Parathyroid adenoma (tissue), 2 donors: ENCODE measurements at regions not wholly inside any gene's neighbourhood (a gene's known extent, or its start where the extent isn't known, plus 50 kb on each side); places are given as distances from the start of the nearest gene placed in this dataset.
"Not testable (repeated sequence)": the region's sequence is repeated elsewhere in the genome, so short reads cannot be mapped to it uniquely, and the experiment has no call there.

Source experiments
- H2AFZ ChIP-seq: fragments of 300-600 bp; sonication (generic); one replicate; pipeline ENCODE4 v1.7.0; 2017; ENCODE audit warnings: antibody characterized with exemption, mild to moderate bottlenecking
- H3K27ac ChIP-seq: fragments of 300-600 bp; sonication (generic); one replicate; pipeline ENCODE4 v1.7.0; 2017
- H3K27me3 ChIP-seq: fragments of 300-600 bp; sonication (generic); one replicate; pipeline ENCODE4 v1.7.0; 2017; ENCODE audit warnings: low read length; ENCODE audit not compliant: control insufficient read depth, insufficient read depth
- H3K36me3 ChIP-seq: fragments of 300-600 bp; sonication (generic); one replicate; pipeline ENCODE4 v1.7.0; 2017; ENCODE audit warnings: low read length; ENCODE audit not compliant: control insufficient read depth, insufficient read depth
- H3K4me1 ChIP-seq: fragments of 300-600 bp; sonication (generic); one replicate; pipeline ENCODE4 v1.7.0; 2017; ENCODE audit warnings: control low read depth
- H3K4me2 ChIP-seq: fragments of 300-600 bp; sonication (generic); one replicate; pipeline ENCODE4 v1.7.0; 2017; ENCODE audit warnings: low read length
- H3K4me3 ChIP-seq: fragments of 300-600 bp; sonication (generic); one replicate; pipeline ENCODE4 v1.7.0; 2017; ENCODE audit warnings: low read depth, low read length
- H3K79me2 ChIP-seq: fragments of 300-600 bp; sonication (generic); one replicate; pipeline ENCODE4 v1.7.0; 2017; ENCODE audit warnings: control low read depth
- H3K9ac ChIP-seq: fragments of 300-600 bp; sonication (generic); one replicate; pipeline ENCODE4 v1.7.0; 2017; ENCODE audit warnings: mild to moderate bottlenecking
- H3K9me3 ChIP-seq: fragments of 300-600 bp; sonication (generic); one replicate; pipeline ENCODE4 v1.7.0; 2017; ENCODE audit warnings: low read length; ENCODE audit not compliant: control insufficient read depth
- TF ChIP-seq, protein P1 (sequence below): fragments of 300-600 bp; sonication (generic); IDR thresholded peaks from one replicate; pipeline ENCODE4 v1.7.0; 2017; ENCODE audit warnings: antibody characterized with exemption, mild to moderate bottlenecking
- donor health status: primary hyperparathyroidism.

DNA sequence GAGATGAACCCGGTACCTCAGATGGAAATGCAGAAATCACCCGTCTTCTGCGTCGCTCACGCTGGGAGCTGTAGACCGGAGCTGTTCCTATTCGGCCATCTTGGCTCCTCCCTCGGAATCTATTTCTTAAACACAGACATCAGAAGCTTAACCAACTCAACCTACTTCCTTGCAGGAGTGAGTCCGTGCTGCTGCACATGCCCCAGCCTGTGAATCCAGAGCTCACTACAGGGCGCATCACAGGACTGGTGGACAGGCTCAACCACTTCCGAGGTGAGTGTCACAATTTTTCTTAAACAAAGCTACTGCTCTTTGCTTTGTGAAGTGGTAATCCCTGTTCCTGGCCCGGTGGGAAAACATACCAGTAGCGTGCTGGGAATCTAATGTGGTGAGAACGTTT, 353.4 kb downstream of the SRGAP2C start:
- not testable (repeated sequence) for H2AFZ ChIP-seq, H3K9ac ChIP-seq, H3K27me3 ChIP-seq, H3K4me3 ChIP-seq, H3K27ac ChIP-seq, H3K4me1 ChIP-seq, H3K4me2 ChIP-seq, H3K79me2 ChIP-seq, H3K9me3 ChIP-seq, H3K36me3 ChIP-seq

DNA sequence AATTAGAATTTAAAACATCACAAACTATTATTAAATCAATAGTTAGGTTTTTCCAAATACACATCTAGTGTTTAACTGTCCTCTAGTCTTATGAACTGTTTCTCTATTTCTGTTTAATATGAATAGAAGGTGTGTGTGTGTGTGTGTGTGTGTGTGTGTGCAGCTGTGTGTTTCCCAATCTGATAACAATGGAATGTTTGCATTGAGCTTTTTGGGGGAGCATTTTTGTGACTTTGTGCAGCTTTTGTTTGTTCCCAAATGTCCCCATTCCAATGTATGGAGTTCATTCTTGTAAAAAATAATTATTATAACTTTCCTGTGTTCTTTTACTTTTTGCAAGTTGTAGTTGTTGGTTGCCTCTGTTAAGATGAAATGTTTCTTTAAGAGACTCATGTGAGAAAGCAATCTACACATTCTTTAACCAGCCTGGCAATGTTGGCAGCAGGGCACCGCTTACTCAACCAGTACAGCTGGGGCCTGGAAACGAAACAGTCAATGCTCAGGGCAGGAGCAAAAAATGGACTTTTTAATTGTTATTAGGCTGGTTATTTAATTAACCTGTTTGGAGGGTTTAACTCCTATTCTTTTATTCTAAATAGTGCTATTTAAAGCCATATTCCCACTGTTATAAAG, 354.3 kb downstream of the SRGAP2C start:
- H3K36me3 ChIP-seq = no peaks in the 10 kb centered on the region
- H3K4me3 ChIP-seq = no peak overlapping the region
- H3K9ac ChIP-seq = no peak overlapping the region
- H3K9me3 ChIP-seq = no peaks in the 10 kb centered on the region
- H2AFZ ChIP-seq = no peak overlapping the region
- no peaks in the 10 kb centered on the region for H3K27me3 ChIP-seq
- H3K4me2 ChIP-seq = no peak overlapping the region
- H3K79me2 ChIP-seq = no peaks in the 10 kb centered on the region
- TF ChIP-seq, protein P1, sequence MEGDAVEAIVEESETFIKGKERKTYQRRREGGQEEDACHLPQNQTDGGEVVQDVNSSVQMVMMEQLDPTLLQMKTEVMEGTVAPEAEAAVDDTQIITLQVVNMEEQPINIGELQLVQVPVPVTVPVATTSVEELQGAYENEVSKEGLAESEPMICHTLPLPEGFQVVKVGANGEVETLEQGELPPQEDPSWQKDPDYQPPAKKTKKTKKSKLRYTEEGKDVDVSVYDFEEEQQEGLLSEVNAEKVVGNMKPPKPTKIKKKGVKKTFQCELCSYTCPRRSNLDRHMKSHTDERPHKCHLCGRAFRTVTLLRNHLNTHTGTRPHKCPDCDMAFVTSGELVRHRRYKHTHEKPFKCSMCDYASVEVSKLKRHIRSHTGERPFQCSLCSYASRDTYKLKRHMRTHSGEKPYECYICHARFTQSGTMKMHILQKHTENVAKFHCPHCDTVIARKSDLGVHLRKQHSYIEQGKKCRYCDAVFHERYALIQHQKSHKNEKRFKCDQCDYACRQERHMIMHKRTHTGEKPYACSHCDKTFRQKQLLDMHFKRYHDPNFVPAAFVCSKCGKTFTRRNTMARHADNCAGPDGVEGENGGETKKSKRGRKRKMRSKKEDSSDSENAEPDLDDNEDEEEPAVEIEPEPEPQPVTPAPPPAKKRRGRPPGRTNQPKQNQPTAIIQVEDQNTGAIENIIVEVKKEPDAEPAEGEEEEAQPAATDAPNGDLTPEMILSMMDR = no peak
- H3K27ac ChIP-seq = no peak overlapping the region
- H3K4me1 ChIP-seq = no peaks in the 10 kb centered on the region

DNA sequence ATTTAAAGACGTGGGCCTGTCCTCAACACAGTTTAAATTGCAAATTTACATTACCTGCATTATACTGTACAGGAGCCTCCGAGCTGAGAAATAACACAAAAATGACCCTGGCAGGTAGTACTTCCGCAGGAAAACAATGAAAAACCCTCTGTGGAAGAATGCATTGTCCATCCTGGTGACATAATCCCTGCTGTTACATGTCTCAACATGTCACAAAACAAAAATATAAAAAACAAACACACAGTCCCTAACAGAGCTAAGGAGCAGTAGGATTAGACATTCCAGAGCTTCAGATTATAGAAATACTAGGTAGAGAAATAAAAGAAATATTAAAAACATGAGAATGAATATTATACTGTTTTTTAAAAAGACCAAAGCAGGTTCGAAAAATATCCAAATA, 359.2 kb downstream of the SRGAP2C start:
- H3K27ac ChIP-seq, H3K27me3 ChIP-seq, H3K4me2 ChIP-seq, H3K36me3 ChIP-seq, H3K9me3 ChIP-seq, H3K4me1 ChIP-seq, H3K9ac ChIP-seq, H3K79me2 ChIP-seq, H3K4me3 ChIP-seq, H2AFZ ChIP-seq: not testable (repeated sequence)

DNA sequence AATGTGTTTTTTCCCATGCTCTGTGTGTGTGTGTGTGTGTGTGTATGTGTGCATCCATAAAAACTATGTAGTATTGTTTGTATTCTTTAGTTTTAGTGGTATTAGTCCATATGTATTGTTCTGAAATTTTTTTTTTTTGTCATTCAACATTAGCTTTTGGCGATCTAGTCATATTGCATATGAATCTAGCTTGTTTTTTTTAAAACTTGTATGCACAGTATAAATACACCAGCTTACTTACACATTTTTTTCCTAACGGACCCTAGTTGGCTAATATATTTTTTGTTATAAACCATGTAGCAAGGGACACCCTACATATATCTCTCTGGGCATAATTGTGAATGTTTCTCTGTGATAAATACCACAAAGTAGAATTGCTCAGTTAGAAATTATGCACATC, 359.7 kb downstream of the SRGAP2C start:
- H3K9ac ChIP-seq = no peak overlapping the region
- no peaks in the 10 kb centered on the region for H3K36me3 ChIP-seq
- no peak overlapping the region for H3K4me3 ChIP-seq
- no peaks in the 10 kb centered on the region for H3K79me2 ChIP-seq
- TF ChIP-seq, protein P1 = no peak
- no peaks in the 10 kb centered on the region for H3K27me3 ChIP-seq
- H3K27ac ChIP-seq = no peak overlapping the region
- no peaks in the 10 kb centered on the region for H3K9me3 ChIP-seq
- H3K4me2 ChIP-seq = no peak overlapping the region
- H2AFZ ChIP-seq = no peak overlapping the region
- H3K4me1 ChIP-seq = no peaks in the 10 kb centered on the region

DNA sequence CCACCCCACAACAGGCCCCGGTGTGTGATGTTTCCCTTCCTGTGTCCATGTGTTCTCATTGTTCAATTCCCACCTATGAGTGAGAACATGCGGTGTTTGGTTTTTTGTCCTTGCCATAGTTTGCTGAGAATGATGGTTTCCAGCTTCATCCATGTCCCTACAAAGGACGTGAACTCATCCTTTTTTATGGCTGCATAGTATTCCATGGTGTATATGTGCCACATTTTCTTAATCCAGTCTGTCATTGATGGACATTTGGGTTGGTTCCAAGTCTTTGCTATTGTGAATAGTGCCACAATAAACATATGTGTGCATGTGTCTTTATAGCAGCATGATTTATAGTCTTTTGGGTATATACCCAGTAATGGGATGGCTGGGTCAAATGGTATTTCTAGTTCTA, 361.1 kb downstream of the SRGAP2C start:
- not testable (repeated sequence) for H3K27ac ChIP-seq, H3K4me2 ChIP-seq, H3K9ac ChIP-seq, H2AFZ ChIP-seq, H3K79me2 ChIP-seq, H3K9me3 ChIP-seq, H3K4me1 ChIP-seq, H3K4me3 ChIP-seq, H3K27me3 ChIP-seq, H3K36me3 ChIP-seq

DNA sequence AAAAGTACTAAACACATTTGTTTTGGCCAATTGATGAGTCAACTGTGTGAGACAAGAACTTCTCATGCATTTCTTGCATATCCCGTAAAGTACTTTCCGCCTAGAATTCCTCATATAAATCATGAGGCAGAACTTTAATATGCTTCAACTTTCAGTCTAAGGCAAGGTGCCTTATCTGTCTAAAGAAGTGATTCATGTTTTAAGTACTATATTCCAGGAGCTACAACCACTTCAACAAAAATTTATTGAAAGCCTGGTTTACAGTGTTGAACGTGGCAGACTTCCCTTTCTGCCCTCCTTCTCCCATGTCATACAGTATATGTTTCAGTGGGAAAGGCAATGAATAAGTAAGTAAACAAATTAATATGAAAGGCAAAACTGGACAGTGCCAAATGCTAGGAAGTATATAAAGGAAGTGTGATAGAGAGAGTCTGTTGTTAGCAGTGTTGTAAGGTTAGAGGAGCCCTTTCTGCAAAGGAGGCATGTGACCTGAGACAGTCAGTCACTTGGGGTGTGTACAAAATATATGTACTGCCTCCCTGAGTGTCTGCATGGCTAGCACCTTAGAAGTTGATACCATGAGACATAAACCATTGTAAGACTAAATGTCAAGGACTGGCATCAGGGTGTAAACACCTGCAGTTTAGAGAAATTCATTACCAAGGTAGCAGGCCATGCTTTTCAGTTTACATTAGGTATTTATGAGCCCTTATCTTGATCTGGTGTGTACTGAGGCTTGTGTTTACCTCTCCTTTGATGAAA, 362.2 kb downstream of the SRGAP2C start:
- no peaks in the 10 kb centered on the region for H3K4me1 ChIP-seq
- no peaks in the 10 kb centered on the region for H3K27me3 ChIP-seq
- no peak overlapping the region for H3K27ac ChIP-seq
- H3K9ac ChIP-seq = no peak overlapping the region
- H3K4me3 ChIP-seq = no peak overlapping the region
- H3K9me3 ChIP-seq = no peaks in the 10 kb centered on the region
- no peak overlapping the region for H2AFZ ChIP-seq
- H3K4me2 ChIP-seq = no peak overlapping the region
- no peaks in the 10 kb centered on the region for H3K79me2 ChIP-seq
- TF ChIP-seq, protein P1 = no peak
- H3K36me3 ChIP-seq = no peaks in the 10 kb centered on the region

DNA sequence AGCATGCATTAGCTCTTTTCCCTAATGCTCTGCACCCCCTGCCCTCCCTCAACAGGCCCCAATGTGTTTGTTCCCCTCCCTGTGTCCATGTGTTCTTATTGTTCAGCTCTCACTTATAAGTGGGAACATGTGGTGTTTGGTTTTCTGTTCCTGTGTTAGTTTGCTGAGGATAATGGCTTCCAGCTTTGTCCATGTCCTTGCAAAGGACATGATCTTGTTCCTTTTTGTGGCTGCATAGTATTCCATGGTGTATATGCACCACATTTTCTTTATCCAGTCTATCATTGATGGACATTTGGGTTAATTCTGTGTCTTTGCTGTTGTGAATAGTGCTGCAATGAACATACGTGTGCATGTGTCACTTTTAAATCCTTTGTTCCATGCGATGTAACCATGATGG, 363.0 kb downstream of the SRGAP2C start:
- H3K9ac ChIP-seq, H3K4me3 ChIP-seq, H3K4me1 ChIP-seq, H3K4me2 ChIP-seq, H3K79me2 ChIP-seq, H3K9me3 ChIP-seq, H3K36me3 ChIP-seq, H2AFZ ChIP-seq, H3K27ac ChIP-seq, H3K27me3 ChIP-seq: not testable (repeated sequence)

DNA sequence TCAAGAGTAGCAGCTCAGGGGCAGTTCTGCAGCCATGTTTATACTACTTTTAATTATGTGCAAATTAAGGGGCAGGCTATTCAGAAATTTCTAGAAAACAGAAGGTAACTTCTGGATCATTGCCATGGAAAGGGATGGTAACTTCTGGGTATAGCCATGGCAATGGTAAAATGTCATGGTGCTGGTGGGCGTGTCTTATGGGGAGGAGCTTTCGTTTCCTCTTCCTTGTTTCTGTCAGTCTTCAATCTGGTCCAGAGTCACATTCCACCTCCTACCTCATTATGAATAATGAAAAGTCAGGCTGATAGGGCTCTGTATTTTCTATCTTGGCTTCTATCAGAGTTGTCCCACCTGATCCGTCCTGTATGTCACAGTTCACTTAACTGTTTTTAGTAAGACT, 366.0 kb downstream of the SRGAP2C start:
- H3K4me2 ChIP-seq, H2AFZ ChIP-seq, H3K4me3 ChIP-seq, H3K36me3 ChIP-seq, H3K9me3 ChIP-seq, H3K4me1 ChIP-seq, H3K79me2 ChIP-seq, H3K27ac ChIP-seq, H3K27me3 ChIP-seq, H3K9ac ChIP-seq: not testable (repeated sequence)

DNA sequence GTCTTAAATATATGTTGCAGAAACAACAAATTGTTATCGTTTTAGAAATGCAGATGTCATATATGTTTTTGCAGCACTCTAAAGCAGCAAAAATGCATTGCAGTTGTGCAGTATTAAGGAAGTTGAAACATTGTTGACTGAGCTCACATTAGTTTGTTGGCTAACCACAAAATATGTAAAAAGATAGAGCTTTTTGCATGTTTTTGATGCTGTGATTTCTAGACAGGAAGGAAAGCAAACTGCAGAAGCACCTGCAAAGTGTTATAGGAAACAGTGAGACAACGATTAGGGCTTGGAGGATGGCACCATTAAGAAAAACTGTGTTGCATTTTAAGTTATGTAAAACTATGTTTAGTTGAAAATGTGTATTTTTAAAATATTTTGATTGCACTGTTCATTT, 366.7 kb downstream of the SRGAP2C start:
- not testable (repeated sequence) for H3K4me1 ChIP-seq, H3K9me3 ChIP-seq, H3K9ac ChIP-seq, H3K27ac ChIP-seq, H3K4me3 ChIP-seq, H3K36me3 ChIP-seq, H3K27me3 ChIP-seq, H2AFZ ChIP-seq, H3K79me2 ChIP-seq, H3K4me2 ChIP-seq
